Activated T-helper 9 cell treated with anti-CD3 and anti-CD28 coated beads, Interleukin-2, amount 50 U/mL, for 16 hours (primary cell): ENCODE measurements at regions not wholly inside any gene's neighbourhood (a gene's known extent, or its start where the extent isn't known, plus 50 kb on each side); places are given as distances from the start of the nearest gene placed in this dataset.
"Not testable (repeated sequence)": the region's sequence is repeated elsewhere in the genome, so short reads cannot be mapped to it uniquely, and the experiment has no call there.

Experiments used
- DNase-seq: peaks from one replicate; pipeline ENCODE4 v3.0.0-alpha.2; 2020; ENCODE audit warnings: low read depth

- DNase-seq, result no peak
Measured at GRCh38 chr3:139095803-139096466, 51.2 kb upstream of the PRR23C start.

GRCh38 chr3:139096670-139097069 lies 52.0 kb upstream of the PRR23C start:
- no peak for DNase-seq

GRCh38 chr3:139098391-139098790 lies 53.7 kb upstream of the PRR23C start:
- no peak for DNase-seq

GRCh38 chr3:139099968-139100817 lies 55.5 kb upstream of the PRR23C start:
- DNase-seq, result no peak

GRCh38 chr3:139100821-139101220 lies 56.1 kb upstream of the PRR23C start:
- DNase-seq, result no peak

GRCh38 chr3:139101396-139101795 lies 56.7 kb upstream of the PRR23C start:
- DNase-seq, result no peak

GRCh38 chr3:139103484-139103883 lies 58.8 kb upstream of the PRR23C start:
- DNase-seq, result no peak

GRCh38 chr3:139104062-139104461 lies 59.4 kb upstream of the PRR23C start:
- DNase-seq, result no peak

- DNase-seq, result no peak
Measured at GRCh38 chr3:139105154-139105702, 60.5 kb upstream of the PRR23C start.

- no peak for DNase-seq
Measured at GRCh38 chr3:139106013-139106932, 61.6 kb upstream of the PRR23C start.

- DNase-seq, result no peak
Measured at GRCh38 chr3:139107424-139108252, 62.9 kb upstream of the PRR23C start.

GRCh38 chr3:139108253-139108969 lies 63.7 kb upstream of the PRR23C start:
- no peak for DNase-seq

GRCh38 chr3:139109271-139109670 lies 64.6 kb upstream of the PRR23C start:
- DNase-seq, result no peak

GRCh38 chr3:139110072-139110830 lies 65.6 kb upstream of the PRR23C start:
- no peak for DNase-seq

GRCh38 chr3:139110929-139111328 lies 66.2 kb upstream of the PRR23C start:
- DNase-seq, result not testable (repeated sequence)

GRCh38 chr3:139111392-139112229 lies 66.9 kb upstream of the PRR23C start:
- peak; percentile 21 for DNase-seq

GRCh38 chr3:139112230-139112558 lies 67.5 kb upstream of the PRR23C start:
- no peak for DNase-seq

- no peak for DNase-seq
Measured at GRCh38 chr3:139113231-139113992, 68.7 kb upstream of the PRR23C start.
